H1 (cell line): ENCODE measurements at regions not wholly inside any gene's neighbourhood (a gene's known extent, or its start where the extent isn't known, plus 50 kb on each side); places are given as distances from the start of the nearest gene placed in this dataset.

Experiments used
- CTCF ChIA-PET: fragments of 300-600 bp; sonication (Branson Sonifier 250); formaldehyde crosslinking; loops from one replicate; lab custom pipeline; 2021; ENCODE audit not compliant: partially characterized antibody; lab: Charles Lee
- POLR2A ChIA-PET: fragments of 300-600 bp; sonication (Branson Sonifier 250); formaldehyde crosslinking; loops from one replicate; lab custom pipeline; 2021; ENCODE audit warnings: inconsistent platforms; ENCODE audit not compliant: partially characterized antibody; lab: Charles Lee
- DNase-seq, 2 experiments: peaks; one replicate each; pipeline versions ENCODE4 v3.0.0 to v3.0.0-alpha.2; 2010 to 2022; ENCODE audit warnings: low spot score in 2 of 2, low read depth in 1 of 2, mixed read lengths in 1 of 2
- FAIRE-seq: peaks from 2 replicates; lab custom pipeline; 2011; peaks lifted over from hg19 to GRCh38; lab: Jason Lieb, UNC
- H2AFZ ChIP-seq: 2 replicates; pipeline ENCODE4 v1.8.1; 2012; ENCODE audit warnings: low read length, inconsistent platforms
- H2AK5ac ChIP-seq: 2 replicates; pipeline ENCODE4 v1.6.1; 2013; ENCODE audit warnings: low read depth, low read length
- H2BK120ac ChIP-seq: replicated peaks from 2 replicates; pipeline ENCODE3; 2013; ENCODE audit warnings: low read depth, low read length, inconsistent platforms
- H2BK12ac ChIP-seq: 2 replicates; pipeline ENCODE4 v1.6.1; 2013; ENCODE audit warnings: low read depth, low read length
- H2BK15ac ChIP-seq: 2 replicates; pipeline ENCODE4 v1.6.1; 2013; ENCODE audit warnings: low read length
- H2BK20ac ChIP-seq: 2 replicates; pipeline ENCODE4 v1.6.1; 2013; ENCODE audit warnings: low read length
- H2BK5ac ChIP-seq: 2 replicates; pipeline ENCODE4 v1.6.1; 2013; ENCODE audit warnings: low read depth, low read length
- H3K14ac ChIP-seq: 2 replicates; pipeline ENCODE4 v1.6.1; 2013; ENCODE audit warnings: inconsistent platforms; ENCODE audit not compliant: insufficient read length
- H3K18ac ChIP-seq: 2 replicates; pipeline ENCODE4 v1.6.1; 2013; ENCODE audit warnings: low read length; ENCODE audit errors: extremely low read depth
- H3K23ac ChIP-seq: 2 replicates; pipeline ENCODE4 v1.6.1; 2013; ENCODE audit warnings: inconsistent platforms; ENCODE audit not compliant: insufficient read length
- H3K23me2 ChIP-seq: 2 replicates; pipeline ENCODE4 v1.6.1; 2013; ENCODE audit warnings: low read depth, low read length
- H3K27ac ChIP-seq: 2 replicates; pipeline ENCODE4 v1.6.1; 2011; ENCODE audit warnings: low read depth, low read length, inconsistent platforms
- H3K27me3 ChIP-seq, 4 experiments: replicated peaks in 1 of 4; 1 replicate in 1 of 4; 2 replicates in 3 of 4; pipeline versions ENCODE4 v1.6.1 to v1.8.1; 2011 to 2013; ENCODE audit warnings: low read length in 3 of 4, mild to moderate bottlenecking in 3 of 4, inconsistent platforms in 2 of 4, mixed read lengths in 2 of 4, moderate library complexity in 1 of 4; ENCODE audit not compliant: control insufficient read depth in 3 of 4, insufficient read depth in 3 of 4; ENCODE audit errors: extremely low read depth in 1 of 4
- H3K36me3 ChIP-seq, 4 experiments: 2 replicates each; pipeline versions ENCODE4 v1.6.1 to v1.8.1; 2011 to 2013; ENCODE audit warnings: mild to moderate bottlenecking in 4 of 4, low read length in 3 of 4, moderate library complexity in 2 of 4, control low read depth in 1 of 4, inconsistent platforms in 1 of 4; ENCODE audit not compliant: insufficient read depth in 4 of 4, control insufficient read depth in 2 of 4
- H3K4ac ChIP-seq: replicated peaks from 2 replicates; pipeline ENCODE3; 2013; ENCODE audit warnings: low read length, low read depth, mixed read lengths, inconsistent platforms; ENCODE audit not compliant: insufficient read length
- H3K4me1 ChIP-seq, 4 experiments: replicated peaks in 1 of 4; 1 replicate in 1 of 4; 2 replicates in 3 of 4; pipeline versions ENCODE4 v1.6.1 to v1.8.1; 2011 to 2013; ENCODE audit warnings: low read length in 3 of 4, inconsistent platforms in 2 of 4, mixed read lengths in 1 of 4; ENCODE audit not compliant: insufficient read depth in 4 of 4, control insufficient read depth in 3 of 4
- H3K4me2 ChIP-seq, 2 experiments: 2 replicates each; pipeline versions ENCODE4 v1.6.1 to v1.8.1; 2011 to 2013; ENCODE audit warnings: low read depth in 2 of 2, low read length in 2 of 2, control low read depth in 1 of 2, inconsistent platforms in 1 of 2, mild to moderate bottlenecking in 1 of 2; ENCODE audit not compliant: insufficient read depth in 1 of 2
- H3K4me3 ChIP-seq, 4 experiments: fragments of 200-600, 300-600 bp in 1 of 4; sonication (generic), shearing (Covaris generic), sonication (Bioruptor Twin) in 1 of 4; 2 replicates each; pipeline versions ENCODE4 v1.5.1 to v1.8.1; 2011 to 2016; ENCODE audit warnings: low read length in 4 of 4, low read depth in 3 of 4, control low read depth in 2 of 4, inconsistent platforms in 2 of 4, mild to moderate bottlenecking in 2 of 4, mixed read lengths in 1 of 4, moderate library complexity in 1 of 4; ENCODE audit not compliant: insufficient read depth in 2 of 4; ENCODE audit errors: extremely low read depth in 1 of 4
- H3K56ac ChIP-seq: replicated peaks from 2 replicates; pipeline ENCODE3; 2013; ENCODE audit warnings: low read depth, mild to moderate bottlenecking, mixed read lengths, low read length, inconsistent platforms; ENCODE audit not compliant: insufficient read length
- H3K79me1 ChIP-seq: 2 replicates; pipeline ENCODE4 v1.6.1; 2013; ENCODE audit warnings: low read depth, low read length, control low read depth
- H3K79me2 ChIP-seq, 2 experiments: 2 replicates each; pipeline versions ENCODE4 v1.6.1 to v1.8.1; 2012 to 2013; ENCODE audit warnings: low read length in 2 of 2, mild to moderate bottlenecking in 2 of 2, inconsistent platforms in 1 of 2; ENCODE audit not compliant: insufficient read depth in 2 of 2, control insufficient read depth in 1 of 2
- H3K9ac ChIP-seq, 4 experiments: replicated peaks in 1 of 4; 1 replicate in 1 of 4; 2 replicates in 3 of 4; pipeline versions ENCODE4 v1.6.1 to v1.8.1; 2011 to 2013; ENCODE audit warnings: low read depth in 3 of 4, low read length in 3 of 4, control low read depth in 2 of 4, mild to moderate bottlenecking in 2 of 4, moderate library complexity in 2 of 4, inconsistent platforms in 1 of 4; ENCODE audit errors: extremely low read depth in 1 of 4
- H3K9me3 ChIP-seq, 2 experiments: 2 replicates each; pipeline versions ENCODE4 v1.6.1 to v1.8.1; 2012 to 2013; ENCODE audit warnings: mild to moderate bottlenecking in 2 of 2, moderate library complexity in 2 of 2, control low read depth in 1 of 2, inconsistent platforms in 1 of 2, low read depth in 1 of 2, low read length in 1 of 2, mixed read lengths in 1 of 2; ENCODE audit not compliant: insufficient read depth in 2 of 2
- H4K20me1 ChIP-seq, 2 experiments: replicated peaks in 1 of 2; 2 replicates each; pipeline versions ENCODE3 to v1.8.1; 2011 to 2013; ENCODE audit warnings: inconsistent platforms in 2 of 2, low read length in 2 of 2, mild to moderate bottlenecking in 1 of 2; ENCODE audit not compliant: insufficient read depth in 2 of 2, control insufficient read depth in 1 of 2
- H4K5ac ChIP-seq: 2 replicates; pipeline ENCODE4 v1.6.1; 2013; ENCODE audit warnings: low read length, low read depth, mixed read lengths, inconsistent platforms; ENCODE audit not compliant: insufficient read length
- H4K8ac ChIP-seq: 2 replicates; pipeline ENCODE4 v1.8.0; 2013; ENCODE audit warnings: mild to moderate bottlenecking, moderate library complexity, low read length, inconsistent platforms; ENCODE audit not compliant: insufficient read depth; ENCODE audit errors: extremely low read depth
- H4K91ac ChIP-seq: replicated peaks from 2 replicates; pipeline ENCODE3; 2013; ENCODE audit warnings: low read length, mixed read lengths, inconsistent platforms; ENCODE audit not compliant: insufficient read length
- JUND ChIP-seq: IDR thresholded peaks from 2 replicates; pipeline ENCODE4 v1.6.1; 2011; ENCODE audit warnings: mild to moderate bottlenecking, improper control_type of control experiment, low read length
- NANOG ChIP-seq: IDR thresholded peaks from 2 replicates; pipeline ENCODE4 v1.6.1; 2011; ENCODE audit warnings: low read length, low read depth, mild to moderate bottlenecking, inconsistent platforms; ENCODE audit not compliant: insufficient read depth, poor library complexity, severe bottlenecking
- RAD21 ChIP-seq, 2 experiments: IDR thresholded peaks in 1 of 2; conservative IDR thresholded peaks in 1 of 2; 2 replicates each; pipeline ENCODE4 v1.6.1; 2011; ENCODE audit warnings: low read depth in 2 of 2, low read length in 2 of 2, improper control_type of control experiment in 1 of 2, inconsistent platforms in 1 of 2, mild to moderate bottlenecking in 1 of 2, moderate library complexity in 1 of 2
- TBP ChIP-seq: IDR thresholded peaks from 2 replicates; pipeline ENCODE4 v1.6.1; 2011; ENCODE audit warnings: low read depth, low read length, improper control_type of control experiment
- WGBS, 2 experiments: shearing (Covaris generic) in 1 of 2; methylation state at CpG; one replicate each; pipeline versions ENCODE4 v1.1.6 to v1.1.7; 2013 to 2015; ENCODE audit warnings: low lambda C conversion rate in 2 of 2, mixed read lengths in 2 of 2, inconsistent platforms in 1 of 2, low coverage in 1 of 2, missing lambda C conversion rate in 1 of 2; ENCODE audit not compliant: insufficient replicate concordance in 2 of 2, insufficient coverage in 1 of 2, insufficient read length in 1 of 2; ENCODE audit errors: extremely low coverage in 1 of 2, missing lambda C conversion rate in 1 of 2; 5-methylcytosine and 5-hydroxymethylcytosine counted together
- TF ChIP-seq, protein P1 (sequence below), 3 experiments: IDR thresholded peaks; 1 replicate in 2 of 3; 2 replicates in 1 of 3; pipeline versions ENCODE4 v1.5.1 to v1.6.1; 2011; ENCODE audit warnings: low read length in 3 of 3, mild to moderate bottlenecking in 3 of 3, inconsistent platforms in 2 of 3, low read depth in 1 of 3, moderate library complexity in 1 of 3; ENCODE audit not compliant: insufficient read depth in 1 of 3; ENCODE audit errors: control extremely low read depth in 1 of 3

DNA sequence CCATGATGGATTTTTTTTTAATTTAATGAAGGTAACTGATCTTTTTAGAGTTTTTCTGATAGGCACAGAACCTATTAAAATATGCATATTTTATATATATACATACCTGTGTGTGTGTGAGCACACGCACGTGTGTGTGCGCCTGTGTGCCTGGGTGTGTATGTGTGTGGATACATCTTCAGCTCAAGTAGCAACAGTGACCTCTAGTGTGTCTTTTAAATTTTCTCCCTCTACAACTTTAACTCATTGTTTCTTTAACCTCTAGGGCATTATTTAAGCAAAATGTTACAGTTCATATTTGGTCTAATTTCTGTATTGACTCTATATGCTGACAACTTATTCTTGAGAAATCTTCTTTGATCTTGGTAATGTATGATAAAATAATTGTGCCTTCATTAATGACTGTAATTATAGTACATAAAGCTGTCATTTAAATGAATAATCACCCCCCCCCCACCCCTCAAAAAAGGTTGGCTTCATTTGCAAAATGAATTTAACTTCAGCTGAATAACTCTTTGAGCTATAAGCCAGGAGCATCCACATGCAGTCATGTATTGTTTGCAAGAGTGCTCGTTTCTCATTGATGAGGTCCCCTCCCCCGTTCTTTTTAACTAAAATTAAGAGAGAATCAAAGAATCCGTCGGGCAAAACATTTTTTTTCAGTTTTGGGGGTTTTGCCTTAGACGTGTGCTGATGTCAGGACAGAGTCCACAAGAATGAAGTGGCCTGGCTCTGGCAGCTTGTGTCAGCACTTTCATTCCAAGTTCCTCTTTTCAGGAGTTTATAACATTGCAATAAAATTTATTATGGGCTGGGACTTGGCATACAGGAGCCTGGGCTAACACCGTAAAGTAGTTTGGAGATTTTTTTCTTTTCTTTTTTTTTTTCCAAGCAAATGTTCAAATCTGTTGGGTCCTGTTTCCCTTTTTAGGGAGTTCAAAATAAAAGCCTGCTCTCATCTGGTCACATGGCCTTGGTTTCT is 80.0 kb downstream of the ETAA1 start:
- no peak for DNase-seq

More for the DNA sequence above, 80.0 kb downstream of the ETAA1 start:
- H3K27ac ChIP-seq, result no peak overlapping the region
- H3K56ac ChIP-seq, result no peak overlapping the region
- no peaks in the 10 kb centered on the region for H3K4me1 ChIP-seq
- FAIRE-seq, result peak; percentile 63
- no peak overlapping the region for H3K23ac ChIP-seq
- no peaks in the 10 kb centered on the region for H4K20me1 ChIP-seq
- no peak overlapping the region for H4K91ac ChIP-seq
- H2AFZ ChIP-seq, result peak overlapping the region; percentile 75; the same call in 1 of the 2 replicates
- no peak overlapping the region for H2BK5ac ChIP-seq
- H3K27me3 ChIP-seq, result no peaks in the 10 kb centered on the region
- H4K8ac ChIP-seq, result no peak overlapping the region
- H2BK12ac ChIP-seq, result no peak overlapping the region
- no peaks in the 10 kb centered on the region; the same call in 1 of the 2 replicates for H3K23me2 ChIP-seq
- no peaks in the 10 kb centered on the region for H3K79me2 ChIP-seq
- H3K4me2 ChIP-seq, result no peak overlapping the region; a peak in 1 of 4 replicates
- H3K4ac ChIP-seq, result no peak overlapping the region
- H2AK5ac ChIP-seq, result no peak overlapping the region
- H3K9me3 ChIP-seq, result no peaks in the 10 kb centered on the region
- H2BK20ac ChIP-seq, result no peak overlapping the region
- TF ChIP-seq, protein P1, sequence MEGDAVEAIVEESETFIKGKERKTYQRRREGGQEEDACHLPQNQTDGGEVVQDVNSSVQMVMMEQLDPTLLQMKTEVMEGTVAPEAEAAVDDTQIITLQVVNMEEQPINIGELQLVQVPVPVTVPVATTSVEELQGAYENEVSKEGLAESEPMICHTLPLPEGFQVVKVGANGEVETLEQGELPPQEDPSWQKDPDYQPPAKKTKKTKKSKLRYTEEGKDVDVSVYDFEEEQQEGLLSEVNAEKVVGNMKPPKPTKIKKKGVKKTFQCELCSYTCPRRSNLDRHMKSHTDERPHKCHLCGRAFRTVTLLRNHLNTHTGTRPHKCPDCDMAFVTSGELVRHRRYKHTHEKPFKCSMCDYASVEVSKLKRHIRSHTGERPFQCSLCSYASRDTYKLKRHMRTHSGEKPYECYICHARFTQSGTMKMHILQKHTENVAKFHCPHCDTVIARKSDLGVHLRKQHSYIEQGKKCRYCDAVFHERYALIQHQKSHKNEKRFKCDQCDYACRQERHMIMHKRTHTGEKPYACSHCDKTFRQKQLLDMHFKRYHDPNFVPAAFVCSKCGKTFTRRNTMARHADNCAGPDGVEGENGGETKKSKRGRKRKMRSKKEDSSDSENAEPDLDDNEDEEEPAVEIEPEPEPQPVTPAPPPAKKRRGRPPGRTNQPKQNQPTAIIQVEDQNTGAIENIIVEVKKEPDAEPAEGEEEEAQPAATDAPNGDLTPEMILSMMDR (IDR thresholded peaks at IDR 0.05; ENCODE audit: control extremely low read depth in 1 of 3, insufficient read depth in 1 of 3, low read depth in 1 of 3, low read length in 3 of 3), result peak; percentile 13 to 52 (median 40); a peak in 3 of 4 replicates
- no peak for TF ChIP-seq TBP
- no peak for TF ChIP-seq JUND
- no peak for TF ChIP-seq NANOG
- peak; percentile 75 to 78 for TF ChIP-seq RAD21 (IDR thresholded peaks at IDR 0.05 in 1 of 2, conservative IDR thresholded peaks at IDR 0.05 in 1 of 2; ENCODE audit: low read depth in 2 of 2, low read length in 2 of 2)
- WGBS, 2 experiments, result 72% methylated on average over 9 of the region's 9 CpGs; no CpG with 5 or more reads in 1 of the 2 experiments
- no peak overlapping the region for H3K18ac ChIP-seq
- no peaks in the 10 kb centered on the region for H3K79me1 ChIP-seq
- POLR2A ChIA-PET, result interaction anchor here (1.2 to 1.4 kb wide), 3 partner anchors 130 to 139 kb away, joined by 3 to 4 read pairs (median 4); no protein-coding TSS in a partner anchor
- H2BK15ac ChIP-seq, result no peak overlapping the region
- H3K14ac ChIP-seq, result no peak overlapping the region
- CTCF ChIA-PET, result interaction anchor here (0.6 to 1.7 kb wide), 11 partner anchors 9 to 994 kb away, joined by 3 to 5 read pairs (median 3); no protein-coding TSS in a partner anchor
- no peaks in the 10 kb centered on the region for H3K36me3 ChIP-seq
- no peak overlapping the region for H4K5ac ChIP-seq
- H2BK120ac ChIP-seq, result no peak overlapping the region
- no peak overlapping the region for H3K9ac ChIP-seq
- H3K4me3 ChIP-seq, result no peak overlapping the region
